Middle frontal gyrus (tissue), 1 donor: ENCODE measurements at regions not wholly inside any gene's neighbourhood (a gene's known extent, or its start where the extent isn't known, plus 50 kb on each side); places are given as distances from the start of the nearest gene placed in this dataset.

Experiments used
- DNase-seq: peaks from one replicate; pipeline ENCODE4 v3.0.0-alpha.2; 2015; ENCODE audit warnings: low spot score; ENCODE audit errors: extremely low spot score

GRCh38 chr13:73480779-73481559 lies 422.2 kb downstream of the KLF5 start:
- DNase-seq: no peak

- DNase-seq: no peak
Observed at GRCh38 chr13:73479856-73480255, 421.1 kb downstream of the KLF5 start.

GRCh38 chr13:73479351-73479750 lies 420.5 kb downstream of the KLF5 start:
- no peak for DNase-seq

GRCh38 chr13:73477441-73477840 lies 418.6 kb downstream of the KLF5 start:
- DNase-seq: no peak

- DNase-seq: no peak
Observed at GRCh38 chr13:73473016-73473415, 414.2 kb downstream of the KLF5 start.

- DNase-seq: no peak
Observed at GRCh38 chr13:73467125-73467524, 408.3 kb downstream of the KLF5 start.

- DNase-seq: no peak
Observed at GRCh38 chr13:73466561-73466960, 407.8 kb downstream of the KLF5 start.

- DNase-seq: no peak
Observed at GRCh38 chr13:73465617-73465971, 406.8 kb downstream of the KLF5 start.

- no peak for DNase-seq
Observed at GRCh38 chr13:73464758-73465616, 406.2 kb downstream of the KLF5 start.

GRCh38 chr13:73462241-73462640 lies 403.4 kb downstream of the KLF5 start:
- no peak for DNase-seq

- DNase-seq: no peak
Observed at GRCh38 chr13:73451221-73452029, 392.6 kb downstream of the KLF5 start.

- DNase-seq: no peak
Observed at GRCh38 chr13:73450583-73450982, 391.8 kb downstream of the KLF5 start.

- no peak for DNase-seq
Observed at GRCh38 chr13:73449252-73449651, 390.4 kb downstream of the KLF5 start.

GRCh38 chr13:73440296-73440895 lies 381.6 kb downstream of the KLF5 start:
- no peak for DNase-seq

GRCh38 chr13:73433890-73434289 lies 375.1 kb downstream of the KLF5 start:
- no peak for DNase-seq

GRCh38 chr13:73433458-73433857 lies 374.7 kb downstream of the KLF5 start:
- no peak for DNase-seq

- DNase-seq: no peak
Observed at GRCh38 chr13:73429701-73430100, 370.9 kb downstream of the KLF5 start.

- DNase-seq: no peak
Observed at GRCh38 chr13:73428706-73429105, 369.9 kb downstream of the KLF5 start.

- no peak for DNase-seq
Observed at GRCh38 chr13:73428137-73428536, 369.3 kb downstream of the KLF5 start.

- DNase-seq: no peak
Observed at GRCh38 chr13:73422973-73423372, 364.2 kb downstream of the KLF5 start.

GRCh38 chr13:73421310-73421912 lies 362.6 kb downstream of the KLF5 start:
- DNase-seq: no peak
